H9 (cell line): ENCODE measurements at regions not wholly inside any gene's neighbourhood (a gene's known extent, or its start where the extent isn't known, plus 50 kb on each side); places are given as distances from the start of the nearest gene placed in this dataset.

Experiments
- DNase-seq: peaks from one replicate; pipeline ENCODE4 v3.0.0-alpha.2; 2017
- H2AFZ ChIP-seq: one replicate; pipeline ENCODE4 v1.6.1; 2013; ENCODE audit warnings: mild to moderate bottlenecking, low read length, control low read depth, moderate library complexity
- H2AK5ac ChIP-seq: 2 replicates; pipeline ENCODE4 v1.6.1; 2013; ENCODE audit warnings: low read length, control low read depth, mixed read lengths; ENCODE audit not compliant: insufficient read length
- H2BK120ac ChIP-seq: one replicate; pipeline ENCODE4 v1.6.1; 2013; ENCODE audit warnings: low read depth, mild to moderate bottlenecking, low read length, control low read depth, inconsistent platforms; ENCODE audit not compliant: poor library complexity, severe bottlenecking
- H2BK12ac ChIP-seq: 2 replicates; pipeline ENCODE4 v1.6.1; 2013; ENCODE audit warnings: low read length, control low read depth, mixed read lengths, low read depth; ENCODE audit not compliant: insufficient read length
- H2BK15ac ChIP-seq: 2 replicates; pipeline ENCODE4 v1.6.1; 2013; ENCODE audit warnings: low read depth, low read length, control low read depth
- H2BK20ac ChIP-seq: one replicate; pipeline ENCODE4 v1.6.1; 2013; ENCODE audit warnings: low read depth, mild to moderate bottlenecking, low read length, control low read depth, inconsistent platforms; ENCODE audit not compliant: poor library complexity, severe bottlenecking
- H2BK5ac ChIP-seq: 2 replicates; pipeline ENCODE4 v1.6.1; 2013; ENCODE audit warnings: low read length, control low read depth, mixed read lengths; ENCODE audit not compliant: insufficient read length
- H3K14ac ChIP-seq: 2 replicates; pipeline ENCODE4 v1.6.1; 2013; ENCODE audit warnings: low read length, control low read depth; ENCODE audit not compliant: insufficient read depth
- H3K18ac ChIP-seq: 2 replicates; pipeline ENCODE4 v1.6.1; 2013; ENCODE audit warnings: low read depth, mild to moderate bottlenecking, mixed read lengths, low read length, control low read depth; ENCODE audit not compliant: insufficient read length
- H3K23ac ChIP-seq: 2 replicates; pipeline ENCODE4 v1.6.1; 2013; ENCODE audit warnings: low read length, control low read depth, mixed read lengths, low read depth; ENCODE audit not compliant: insufficient read length
- H3K23me2 ChIP-seq: 2 replicates; pipeline ENCODE4 v1.6.1; 2013; ENCODE audit warnings: low read depth, mild to moderate bottlenecking, mixed read lengths, low read length, control low read depth; ENCODE audit not compliant: insufficient read length, poor library complexity, severe bottlenecking
- H3K27ac ChIP-seq: 2 replicates; pipeline ENCODE4 v1.5.1; 2013; ENCODE audit warnings: low read length, control low read depth, mixed read lengths, low read depth; ENCODE audit not compliant: insufficient read length
- H3K27me3 ChIP-seq: 2 replicates; pipeline ENCODE4 v1.6.1; 2013; ENCODE audit warnings: low read length, control low read depth, inconsistent platforms; ENCODE audit not compliant: insufficient read depth
- H3K4ac ChIP-seq: 2 replicates; pipeline ENCODE4 v1.6.1; 2013; ENCODE audit warnings: low read depth, mild to moderate bottlenecking, control low read depth, inconsistent platforms, low read length, moderate library complexity
- H3K4me1 ChIP-seq: 2 replicates; pipeline ENCODE4 v1.6.1; 2013; ENCODE audit warnings: low read length, control low read depth, inconsistent platforms; ENCODE audit not compliant: insufficient read depth
- H3K4me2 ChIP-seq: 2 replicates; pipeline ENCODE4 v1.6.1; 2013; ENCODE audit warnings: low read length, control low read depth, mixed read lengths; ENCODE audit not compliant: insufficient read length, insufficient read depth
- H3K56ac ChIP-seq: 2 replicates; pipeline ENCODE4 v1.6.1; 2013; ENCODE audit warnings: low read depth, mild to moderate bottlenecking, mixed read lengths, low read length, control low read depth; ENCODE audit not compliant: insufficient read length
- H3K79me1 ChIP-seq: 2 replicates; pipeline ENCODE4 v1.6.1; 2013; ENCODE audit warnings: low read depth, mild to moderate bottlenecking, moderate library complexity, low read length, control low read depth, inconsistent platforms; ENCODE audit not compliant: insufficient read depth, poor library complexity, severe bottlenecking
- H3K79me2 ChIP-seq: 2 replicates; pipeline ENCODE4 v1.6.1; 2013; ENCODE audit warnings: low read length, control low read depth, inconsistent platforms; ENCODE audit not compliant: insufficient read depth
- H3K9ac ChIP-seq: 2 replicates; pipeline ENCODE4 v1.6.1; 2013; ENCODE audit warnings: low read length, control low read depth, mixed read lengths; ENCODE audit not compliant: insufficient read length; ENCODE audit errors: extremely low read depth
- H3K9me3 ChIP-seq: one replicate; pipeline ENCODE4 v1.6.1; 2013; ENCODE audit warnings: low read depth, low read length, inconsistent platforms; ENCODE audit not compliant: control insufficient read depth
- H3T11ph ChIP-seq: one replicate; pipeline ENCODE4 v1.6.1; 2013; ENCODE audit warnings: mild to moderate bottlenecking, low read length, control low read depth, inconsistent platforms
- H4K20me1 ChIP-seq: one replicate; pipeline ENCODE4 v1.6.1; 2013; ENCODE audit not compliant: control insufficient read depth, insufficient read length, insufficient read depth
- H4K5ac ChIP-seq: 2 replicates; pipeline ENCODE4 v1.6.1; 2013; ENCODE audit warnings: low read depth, mild to moderate bottlenecking, mixed read lengths, low read length, control low read depth; ENCODE audit not compliant: insufficient read length
- H4K8ac ChIP-seq: replicated peaks from 2 replicates; pipeline ENCODE4 v1.6.1; 2013; ENCODE audit warnings: low read length, control low read depth, mixed read lengths, low read depth; ENCODE audit not compliant: insufficient read length
- H4K91ac ChIP-seq: 2 replicates; pipeline ENCODE4 v1.6.1; 2013; ENCODE audit warnings: low read depth, mild to moderate bottlenecking, moderate library complexity, mixed read lengths, low read length, control low read depth; ENCODE audit not compliant: insufficient read length
- H3K27ac Mint-ChIP-seq, 3 experiments: 2 replicates in 2 of 3; 3 replicates in 1 of 3; pipeline ENCODE4 v1.8.0; 2020 to 2021; ENCODE audit warnings: mixed read lengths in 3 of 3, mild to moderate bottlenecking in 1 of 3, moderate library complexity in 1 of 3
- H3K27me3 Mint-ChIP-seq: 2 replicates; pipeline ENCODE4 v1.8.0; 2021; ENCODE audit warnings: low read depth, mild to moderate bottlenecking, moderate library complexity, mixed read lengths
- H3K36me3 Mint-ChIP-seq, 3 experiments: 2 replicates in 2 of 3; 3 replicates in 1 of 3; pipeline ENCODE4 v1.8.0; 2020 to 2021; ENCODE audit warnings: low read depth in 3 of 3, mixed read lengths in 3 of 3; ENCODE audit not compliant: insufficient read depth in 1 of 3
- H3K4me1 Mint-ChIP-seq, 2 experiments: 2 replicates each; pipeline ENCODE4 v1.8.0; 2020; ENCODE audit warnings: mixed read lengths in 2 of 2
- H3K4me3 Mint-ChIP-seq, 2 experiments: 2 replicates in 1 of 2; 3 replicates in 1 of 2; pipeline ENCODE4 v1.8.0; 2020 to 2021; ENCODE audit warnings: mild to moderate bottlenecking in 2 of 2, mixed read lengths in 2 of 2, moderate library complexity in 1 of 2
- H3K9me3 Mint-ChIP-seq, 2 experiments: 2 replicates in 1 of 2; 3 replicates in 1 of 2; pipeline ENCODE4 v1.8.0; 2020; ENCODE audit warnings: mild to moderate bottlenecking in 2 of 2, mixed read lengths in 2 of 2, moderate library complexity in 1 of 2
- CTCF ChIP-seq: fragments of 200-600 bp; sonication (generic); conservative IDR thresholded peaks from 3 replicates; pipeline ENCODE4 v1.8.0; 2021; ENCODE audit warnings: antibody characterized with exemption, mild to moderate bottlenecking
- WGBS: extraction: QIAGEN DNeasy Blood & Tissue Kit; methylation state at CpG from one replicate; pipeline ENCODE4 v1.1.7; 2013; ENCODE audit warnings: missing lambda C conversion rate, low lambda C conversion rate, mixed read lengths; ENCODE audit not compliant: insufficient read length; ENCODE audit errors: extremely low coverage; 5-methylcytosine and 5-hydroxymethylcytosine counted together

- no peak overlapping the region for H2AFZ ChIP-seq
- no peak overlapping the region for H2BK20ac ChIP-seq
- no peak overlapping the region for H3K9ac ChIP-seq
- no peak overlapping the region for H2BK12ac ChIP-seq
- no peaks in the 10 kb centered on the region for H3K27me3 ChIP-seq
- H3K4me1 ChIP-seq, result no peaks in the 10 kb centered on the region
- Mint-ChIP-seq H3K4me3 (no peak overlapping the region), H3K27ac (no peak overlapping the region), H3K9me3 (no peaks in the 10 kb centered on the region; a peak in 1 of 5 replicates), H3K27me3 (no peaks in the 10 kb centered on the region), H3K36me3 (no peaks in the 10 kb centered on the region), H3K4me1 (no peaks in the 10 kb centered on the region)
- H3K9me3 ChIP-seq, result no peaks in the 10 kb centered on the region
- no peak overlapping the region for H4K8ac ChIP-seq
- no peak overlapping the region for H4K5ac ChIP-seq
- no peak overlapping the region for H3K14ac ChIP-seq
- DNase-seq, result no peak
- WGBS, result no CpG with 5 or more reads among the region's 3 CpGs
- H4K20me1 ChIP-seq, result no peaks in the 10 kb centered on the region
- H4K91ac ChIP-seq, result no peak overlapping the region
- H3K4ac ChIP-seq, result no peak overlapping the region
- no peak overlapping the region for H3K27ac ChIP-seq
- TF ChIP-seq CTCF, result no peak
- H2BK5ac ChIP-seq, result no peak overlapping the region
- no peaks in the 10 kb centered on the region for H3K23me2 ChIP-seq
- H3K23ac ChIP-seq, result no peak overlapping the region
- H3K56ac ChIP-seq, result no peak overlapping the region
- H3K79me1 ChIP-seq, result no peaks in the 10 kb centered on the region
- H3K4me2 ChIP-seq, result no peak overlapping the region
- no peaks in the 10 kb centered on the region for H3K79me2 ChIP-seq
- H2BK120ac ChIP-seq, result no peak overlapping the region
- H3K18ac ChIP-seq, result no peak overlapping the region
- H3T11ph ChIP-seq, result no peak overlapping the region
- no peak overlapping the region for H2BK15ac ChIP-seq
- H2AK5ac ChIP-seq, result no peak overlapping the region
Measured at GRCh38 chr11:42054351-42054900, 595.0 kb upstream of the LRRC4C start.
